Suppressor macrophage treated with lipopolysaccharide for 1 hour (primary cell): ENCODE measurements at regions not wholly inside any gene's neighbourhood (a gene's known extent, or its start where the extent isn't known, plus 50 kb on each side); places are given as distances from the start of the nearest gene placed in this dataset.

ENCODE experiments used
- DNase-seq, 3 donors: peaks; one replicate each; pipeline ENCODE4 v3.0.0-alpha.2; 2020 to 2022

DNA sequence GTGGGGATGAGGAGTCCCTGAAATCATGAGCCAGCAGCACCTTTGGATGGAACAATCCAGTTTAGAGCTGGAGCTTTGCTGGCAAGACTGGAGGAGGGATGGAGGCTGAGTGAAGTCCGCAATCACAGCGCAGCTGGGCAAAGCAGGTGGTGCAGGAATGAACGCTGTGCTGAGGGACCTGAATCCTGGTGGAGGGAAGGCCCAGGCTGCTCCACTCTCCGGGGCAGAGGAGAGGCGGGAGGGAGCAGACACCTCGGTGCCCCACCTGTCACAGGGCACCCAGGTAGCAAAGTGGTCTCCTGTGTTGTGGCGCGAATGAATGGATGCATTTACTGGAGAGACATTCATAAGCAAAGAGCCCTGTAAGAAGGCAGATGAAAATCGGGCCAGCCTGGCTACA lies 124.8 kb upstream of the ANO1 start:
- DNase-seq: no peak

DNA sequence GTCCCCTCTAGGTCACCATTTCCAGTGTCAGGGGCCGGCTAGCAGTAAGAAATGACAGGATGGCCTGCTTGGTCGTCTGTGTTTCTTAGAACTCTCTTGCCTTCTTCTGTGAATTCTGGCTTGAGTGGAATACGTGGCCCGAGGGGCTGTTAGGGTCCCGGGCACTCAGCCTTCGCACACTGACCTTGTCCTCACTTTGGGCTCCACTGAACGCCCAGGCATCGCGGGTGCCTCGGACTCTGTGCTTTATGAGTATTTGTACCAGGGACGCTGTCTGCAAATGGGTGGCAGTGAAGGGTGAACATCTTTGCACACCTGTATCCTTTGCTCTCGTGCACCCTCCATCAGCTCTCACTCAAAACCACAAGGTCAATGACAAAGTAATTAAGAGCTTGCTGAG lies 123.4 kb upstream of the ANO1 start:
- no peak for DNase-seq

DNA sequence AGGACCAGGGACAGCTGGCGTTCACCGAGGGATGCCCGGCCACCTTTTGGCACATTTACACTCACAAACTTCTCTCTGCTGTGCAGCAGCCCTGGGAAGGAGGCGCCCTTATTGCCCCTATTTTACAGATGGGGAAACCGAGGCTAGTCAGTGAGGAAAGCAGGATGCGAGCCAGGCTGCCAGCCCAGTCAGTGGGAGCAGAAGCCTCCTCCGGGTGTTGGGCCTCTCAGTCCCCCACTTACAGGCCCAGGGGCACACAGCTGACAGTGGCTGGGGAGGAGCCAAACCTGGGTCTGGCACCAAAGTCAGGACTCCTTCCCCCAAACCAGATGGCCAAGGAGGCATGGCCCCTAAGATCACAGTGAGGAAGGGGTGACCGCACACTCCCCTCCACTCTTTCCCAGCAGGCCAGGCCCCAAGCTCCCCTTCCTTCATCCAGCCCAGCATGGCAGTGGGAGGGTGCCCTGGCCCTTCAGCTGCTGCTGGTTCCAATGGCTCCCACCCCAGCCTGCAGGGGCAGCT lies 121.4 kb upstream of the ANO1 start:
- DNase-seq: no peak

DNA sequence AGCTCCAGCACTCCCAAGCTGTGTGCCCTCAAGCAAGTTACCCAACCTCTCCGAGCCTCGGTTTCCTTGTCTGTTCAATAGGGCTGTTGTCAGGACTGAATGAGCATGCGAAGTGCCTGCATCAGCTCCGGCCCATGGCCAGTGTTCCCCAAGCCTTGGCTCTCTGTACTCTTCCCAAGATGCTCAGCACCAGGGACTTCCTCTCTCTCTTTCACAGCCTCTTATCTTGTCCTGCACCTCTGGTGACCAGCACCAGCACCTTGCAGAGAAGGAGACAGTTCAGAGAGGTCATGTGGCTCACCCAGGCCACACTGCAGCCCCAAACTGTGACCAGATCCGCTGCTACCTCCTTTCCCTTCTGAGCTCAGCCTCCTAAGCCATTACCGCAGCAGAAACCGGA lies 120.3 kb upstream of the ANO1 start:
- no peak for DNase-seq

DNA sequence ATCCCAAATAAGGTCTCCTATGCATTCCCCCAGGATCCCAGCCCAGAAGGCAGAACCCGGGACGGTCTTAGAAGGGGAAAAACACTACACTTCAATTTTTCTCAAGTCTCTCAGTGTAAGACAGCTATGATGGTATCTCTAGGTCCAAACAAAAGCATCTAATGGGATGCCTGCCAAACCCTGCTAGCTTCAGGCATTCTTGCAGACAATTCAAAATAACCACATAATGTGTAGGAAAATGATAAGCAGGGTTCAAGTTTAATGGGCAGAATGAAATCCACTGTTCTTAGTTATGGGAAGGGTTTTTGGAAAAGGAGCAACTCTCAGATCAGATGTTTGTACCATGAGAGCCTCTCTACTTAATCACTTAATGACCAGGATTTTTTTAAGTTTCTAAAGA lies 119.8 kb upstream of the ANO1 start:
- DNase-seq: no peak

DNA sequence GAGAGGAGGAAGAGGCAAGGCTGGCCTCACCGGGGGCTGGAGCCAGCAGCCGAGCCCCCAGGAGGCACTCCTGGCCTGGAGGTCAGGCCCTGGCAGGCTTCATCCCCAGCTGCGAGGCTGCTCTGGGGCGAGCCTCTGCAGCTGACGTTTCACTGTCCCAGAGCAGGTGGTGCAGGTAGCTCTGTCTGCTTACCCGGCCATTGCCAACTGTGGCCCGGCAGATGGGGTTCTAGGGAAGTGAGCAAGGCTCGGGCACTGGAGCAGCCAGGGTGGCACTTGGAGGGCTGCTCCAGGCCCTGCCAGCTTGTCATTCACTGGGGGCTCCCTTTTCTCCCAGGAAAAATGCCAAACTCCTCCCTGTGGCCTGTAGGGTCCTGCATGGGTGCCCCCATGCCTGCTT lies 118.7 kb upstream of the ANO1 start:
- DNase-seq: no peak

DNA sequence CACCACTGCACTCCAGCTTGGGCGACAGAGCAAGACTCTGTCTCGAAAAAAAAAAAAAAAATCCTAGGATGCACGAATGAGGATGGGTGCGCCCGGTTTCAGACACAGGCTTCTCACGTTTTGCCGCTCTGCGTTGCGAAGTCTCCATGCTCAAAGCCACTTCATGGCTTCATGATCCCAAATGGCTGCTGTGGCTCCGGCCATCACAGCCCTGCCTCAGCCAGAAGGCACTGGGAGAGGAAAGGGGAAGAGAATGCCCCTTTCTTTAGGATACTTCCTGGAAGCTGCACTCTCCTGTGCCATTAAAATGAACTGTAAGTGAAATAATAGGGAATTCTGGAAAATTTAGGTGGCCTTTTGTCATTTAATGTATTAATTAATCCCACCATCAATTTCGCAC lies 116.4 kb upstream of the ANO1 start:
- no peak for DNase-seq

DNA sequence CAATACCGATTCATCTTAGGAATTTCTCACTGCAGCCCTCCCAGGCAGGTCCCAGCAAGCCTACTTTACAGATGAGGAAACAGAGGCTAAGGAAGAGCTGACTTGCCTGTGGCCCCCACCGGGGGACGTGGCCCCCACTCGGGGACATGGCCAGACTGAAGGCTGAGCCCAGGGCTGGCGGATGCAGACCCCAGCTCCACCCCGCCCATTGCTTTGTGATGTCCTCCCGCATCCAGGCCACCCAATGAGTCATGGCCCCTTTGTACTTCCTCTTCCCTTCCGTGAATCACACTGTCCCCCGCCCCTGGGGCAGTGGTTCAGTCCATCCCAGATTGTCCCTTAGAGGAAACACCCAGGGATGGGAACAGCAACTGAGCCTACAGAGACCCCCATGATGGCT lies 116.0 kb upstream of the ANO1 start:
- peak; percentile 63 to 76 (median 68) for DNase-seq

DNA sequence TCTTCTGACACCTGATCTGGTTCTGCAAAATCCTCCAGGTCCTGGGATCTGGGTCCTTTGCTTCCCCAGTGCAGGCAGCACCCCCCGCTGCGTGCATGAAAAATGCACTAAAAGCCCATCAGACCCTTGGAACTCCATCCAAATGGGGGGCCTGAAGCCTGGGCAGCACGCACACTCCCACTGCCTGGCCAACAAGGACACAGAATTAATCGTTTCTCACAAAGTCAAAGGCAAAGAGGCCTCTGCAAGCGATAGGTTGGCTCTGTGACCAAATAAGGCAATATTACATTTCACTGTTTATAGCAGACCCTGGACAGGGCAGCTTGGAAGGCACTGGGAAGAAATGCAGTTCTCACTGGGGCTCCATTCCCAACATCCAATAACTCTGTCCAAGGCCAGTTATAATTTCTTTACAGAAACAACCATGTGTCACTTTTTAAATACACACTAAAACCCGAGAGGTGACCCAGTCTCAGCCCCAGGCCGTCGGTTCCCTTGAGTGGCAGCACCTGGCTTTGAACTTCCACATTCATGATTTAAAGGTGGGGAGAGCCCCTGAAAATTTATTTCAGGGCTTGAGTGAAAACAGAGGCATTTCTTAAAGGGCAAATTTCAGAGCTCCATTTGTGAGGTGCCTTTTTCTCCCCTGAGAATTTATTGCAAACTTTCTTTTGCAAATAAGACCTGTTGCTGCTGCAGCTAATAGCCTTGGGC lies 114.4 kb upstream of the ANO1 start:
- no peak for DNase-seq

DNA sequence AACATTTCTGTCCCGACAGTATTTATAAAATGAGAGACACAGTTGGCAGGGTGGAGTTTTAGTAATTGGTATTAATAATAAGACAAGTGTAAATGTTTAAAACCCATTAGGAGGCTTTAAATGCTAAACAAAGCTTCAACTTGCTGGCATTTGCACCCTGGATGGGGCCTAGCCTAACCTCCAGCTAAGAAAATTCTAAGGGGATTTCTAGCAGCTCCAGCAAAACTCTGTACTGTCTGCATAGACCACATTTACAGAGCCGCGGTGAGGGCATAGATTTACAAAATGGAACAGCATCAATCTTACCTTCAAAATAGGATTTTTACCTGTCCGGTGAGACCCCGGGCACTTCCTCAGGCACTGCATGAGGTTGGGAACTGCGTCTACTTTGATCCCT lies 113.9 kb upstream of the ANO1 start:
- no peak for DNase-seq

DNA sequence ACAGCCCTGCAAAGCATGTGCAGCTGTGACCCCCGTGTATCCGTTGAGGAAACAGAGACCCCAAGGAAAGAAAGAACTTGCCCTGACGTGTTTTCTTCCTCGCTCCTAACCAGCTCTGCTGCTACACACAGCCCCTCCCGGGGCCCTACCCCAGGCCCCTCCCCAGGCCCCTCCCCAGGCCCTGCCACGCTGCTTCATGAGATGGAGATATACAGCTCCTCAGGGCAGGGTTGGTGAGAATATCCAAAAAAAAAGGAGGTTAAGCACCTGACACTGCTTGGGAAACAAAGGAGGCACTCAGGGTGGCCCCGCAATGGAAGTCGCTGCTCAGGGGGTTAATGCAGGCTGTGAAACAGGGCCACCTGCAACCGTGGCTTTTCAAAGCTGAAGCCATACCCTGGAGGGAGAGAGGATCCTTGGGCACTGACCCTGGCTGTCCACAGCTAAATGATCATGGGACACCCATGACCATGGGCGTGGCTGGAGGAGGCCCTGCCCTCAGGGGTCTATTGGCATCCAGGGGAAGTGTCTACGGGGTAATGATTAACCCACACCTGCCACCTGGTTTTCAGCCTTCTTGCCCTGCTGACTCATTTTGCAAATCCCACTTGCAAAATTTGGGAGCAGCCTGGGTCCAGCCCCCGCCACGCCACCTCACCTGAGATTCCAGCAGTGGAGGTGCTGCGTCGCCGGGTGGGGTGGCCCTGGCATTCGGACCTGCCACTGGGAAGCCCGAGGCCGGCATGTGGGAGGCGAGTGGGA lies 112.1 kb upstream of the ANO1 start:
- DNase-seq: no peak

DNA sequence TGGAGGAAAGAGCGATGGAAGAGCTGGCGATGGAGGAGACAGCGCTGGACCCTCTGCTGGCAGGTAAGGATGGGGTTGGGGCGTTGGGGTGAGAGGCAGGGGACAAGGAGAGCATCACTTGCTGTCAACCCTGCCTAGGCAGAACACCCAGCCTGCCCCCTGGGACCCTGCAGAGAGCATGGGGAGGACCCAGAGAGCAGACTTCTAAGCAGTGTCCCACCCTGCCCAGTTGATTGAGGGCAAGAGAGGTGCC lies 111.6 kb upstream of the ANO1 start:
- no peak for DNase-seq

DNA sequence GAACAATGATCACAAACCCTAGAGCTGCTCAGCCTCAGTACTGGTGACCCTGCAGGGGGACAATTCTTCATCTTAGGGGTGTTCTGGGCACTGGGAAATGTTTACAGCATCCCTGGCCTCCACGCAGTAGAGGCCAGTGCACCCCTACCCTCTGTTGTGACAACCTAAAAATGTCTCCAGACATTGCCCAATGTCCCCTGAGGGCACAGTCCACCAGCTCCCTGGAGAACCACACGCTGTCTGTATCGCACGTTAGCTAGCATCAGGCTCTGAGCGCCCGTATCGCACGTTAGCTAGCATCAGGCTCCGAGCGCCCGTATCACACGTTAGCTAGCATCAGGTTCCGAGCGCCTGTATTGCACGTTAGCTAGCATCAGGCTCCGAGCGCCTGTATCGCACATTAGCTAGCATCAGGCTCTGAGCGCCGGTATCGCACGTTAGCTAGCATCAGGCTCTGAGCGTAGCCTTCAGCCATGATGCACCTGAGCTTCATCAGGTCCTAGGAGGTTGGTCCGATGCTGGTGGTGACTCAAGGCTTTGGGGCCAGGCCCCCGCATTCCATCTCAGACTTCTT lies 111.1 kb upstream of the ANO1 start:
- no peak for DNase-seq

DNA sequence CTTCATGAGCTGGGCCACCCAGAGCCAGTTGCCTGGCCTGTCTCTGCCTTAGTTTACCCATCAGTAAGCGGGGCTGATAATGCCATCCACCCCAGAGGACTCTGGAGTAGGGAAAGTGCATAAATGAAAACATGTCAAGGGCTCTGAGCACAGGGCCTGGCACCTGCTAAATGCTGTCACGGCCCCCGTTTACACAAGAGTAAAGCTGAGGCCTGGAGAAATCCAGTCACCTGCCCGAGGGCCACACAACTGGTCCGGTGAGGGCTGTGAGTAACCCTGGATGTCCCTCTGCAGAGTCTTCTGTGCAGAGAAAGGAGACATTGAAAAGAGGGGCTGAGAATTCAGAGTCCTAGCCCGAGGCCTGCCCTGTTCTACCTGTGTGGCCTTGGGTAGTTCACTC lies 110.6 kb upstream of the ANO1 start:
- no peak for DNase-seq

DNA sequence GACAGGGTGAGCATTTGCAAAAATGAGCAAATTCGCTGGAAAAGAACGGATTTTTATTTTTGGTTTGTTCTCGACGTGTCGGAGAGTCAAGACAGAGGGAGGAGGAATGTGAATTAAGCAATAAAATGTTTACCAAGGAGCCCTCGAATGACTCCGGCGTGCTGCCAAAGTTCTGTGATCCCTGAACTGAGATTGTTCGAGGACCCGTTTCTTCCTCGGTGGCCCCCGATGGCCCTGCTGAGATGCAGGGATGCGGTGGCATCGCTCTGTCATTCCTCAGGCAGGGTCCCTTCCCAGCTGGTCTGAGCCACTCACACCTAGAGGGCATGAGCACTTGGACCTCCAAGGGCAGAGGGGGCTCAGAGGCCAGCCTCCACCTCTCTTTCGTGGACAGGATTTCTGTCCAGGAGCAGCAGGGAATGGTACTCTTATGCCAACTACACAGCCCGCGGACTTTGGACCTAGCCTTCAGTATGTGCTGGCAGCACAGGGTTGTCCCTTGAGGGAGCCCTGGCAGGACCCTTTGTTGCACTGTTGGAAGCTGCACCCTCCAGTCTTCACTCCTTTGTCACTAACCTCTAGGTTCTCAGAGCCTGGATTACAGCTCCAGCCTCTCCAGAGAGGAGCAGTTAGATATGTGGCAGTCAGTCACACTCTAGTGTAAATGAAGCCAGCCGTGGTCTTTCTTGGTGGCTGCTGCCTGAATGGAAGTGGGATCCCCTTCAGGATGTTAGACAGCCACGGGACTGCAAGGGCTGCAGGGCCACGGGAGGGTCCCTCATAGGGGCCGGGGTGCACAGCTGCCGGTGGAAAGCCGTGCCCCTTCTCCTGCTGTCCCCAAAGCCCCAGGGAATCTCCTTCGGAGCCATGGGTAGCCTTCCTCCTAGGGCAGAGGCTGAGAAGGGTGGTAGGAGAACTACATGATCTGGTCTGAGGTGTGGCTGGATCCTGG lies 109.4 kb upstream of the ANO1 start:
- no peak for DNase-seq

DNA sequence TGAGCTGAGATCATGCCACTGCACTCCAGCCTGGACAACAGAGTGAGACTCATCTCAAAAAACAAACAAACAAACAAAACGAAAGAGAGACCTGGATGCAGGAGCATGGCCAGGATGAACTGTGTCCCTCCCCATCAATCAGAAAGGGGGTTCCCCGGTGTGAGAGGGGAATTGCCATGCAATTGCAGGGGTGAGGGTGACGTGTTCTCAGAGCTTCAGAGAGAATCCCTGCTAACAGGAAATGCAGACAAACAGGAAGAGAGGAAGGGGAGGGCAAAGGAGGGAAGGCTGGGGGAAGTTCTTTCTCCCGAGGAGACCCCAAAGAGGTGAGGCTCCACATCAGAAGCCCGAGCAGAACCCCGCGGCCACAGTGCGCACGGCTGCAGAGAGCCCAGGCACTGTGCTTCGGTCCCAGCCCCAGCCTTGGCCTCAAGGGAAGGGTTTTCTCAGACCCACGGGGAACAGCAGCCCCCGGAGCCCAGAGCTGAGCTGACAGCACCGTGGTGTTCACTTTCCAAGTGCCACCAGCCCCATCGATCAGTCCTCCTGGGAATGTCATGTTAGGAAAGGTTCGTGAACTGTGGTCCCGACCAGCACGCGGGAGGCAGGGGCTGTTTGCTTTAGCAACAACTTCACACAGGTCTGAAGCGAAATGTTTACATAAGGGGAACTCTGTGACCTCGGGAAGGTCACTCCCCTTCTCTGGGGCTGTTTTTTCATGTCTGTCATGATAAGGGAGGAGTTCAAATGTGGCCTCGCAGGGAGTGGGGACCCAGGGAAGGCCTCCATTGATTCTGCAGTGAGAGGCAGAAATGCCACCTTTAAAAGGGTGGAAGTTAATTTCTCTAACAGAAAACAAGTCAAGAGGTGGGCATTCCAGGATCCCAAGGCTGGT lies 108.0 kb upstream of the ANO1 start:
- peak; percentile 27 to 53 (median 53) for DNase-seq

DNA sequence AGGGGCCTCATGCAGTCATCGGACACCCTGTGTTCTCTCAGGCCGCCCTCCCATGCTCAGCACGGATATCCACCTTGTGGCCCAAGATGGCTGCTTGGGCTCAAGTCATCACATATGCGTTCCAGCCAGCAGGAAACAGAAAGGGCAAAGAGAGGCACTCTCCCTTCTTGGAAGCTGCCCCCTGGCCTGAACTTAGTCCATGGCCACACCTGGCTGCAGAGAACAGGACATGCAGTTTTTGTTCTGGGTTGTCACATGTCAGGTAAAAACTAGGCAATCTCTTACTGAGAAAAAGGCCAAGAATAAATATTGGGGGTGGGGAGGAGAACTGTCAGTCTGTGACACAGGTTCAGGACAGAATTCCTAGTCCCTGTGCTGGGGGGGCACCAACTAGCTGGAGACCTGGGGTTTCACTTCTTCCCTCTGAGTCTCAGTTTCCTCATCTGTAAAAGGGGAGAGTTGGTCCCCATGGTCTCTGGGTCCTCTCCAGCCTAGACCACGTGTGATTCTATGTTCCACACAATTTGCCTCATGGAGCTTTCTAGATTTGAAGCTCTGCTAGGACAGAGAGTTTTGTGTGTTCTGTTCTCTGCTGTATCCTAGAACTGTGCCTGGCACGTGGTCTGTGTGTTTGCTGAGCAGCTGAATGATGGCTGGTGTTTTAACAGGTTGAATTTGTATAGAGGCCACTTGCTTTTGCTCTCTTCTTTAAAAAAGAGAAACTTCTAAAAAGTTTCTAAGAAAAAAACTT lies 107.2 kb upstream of the ANO1 start:
- no peak for DNase-seq

DNA sequence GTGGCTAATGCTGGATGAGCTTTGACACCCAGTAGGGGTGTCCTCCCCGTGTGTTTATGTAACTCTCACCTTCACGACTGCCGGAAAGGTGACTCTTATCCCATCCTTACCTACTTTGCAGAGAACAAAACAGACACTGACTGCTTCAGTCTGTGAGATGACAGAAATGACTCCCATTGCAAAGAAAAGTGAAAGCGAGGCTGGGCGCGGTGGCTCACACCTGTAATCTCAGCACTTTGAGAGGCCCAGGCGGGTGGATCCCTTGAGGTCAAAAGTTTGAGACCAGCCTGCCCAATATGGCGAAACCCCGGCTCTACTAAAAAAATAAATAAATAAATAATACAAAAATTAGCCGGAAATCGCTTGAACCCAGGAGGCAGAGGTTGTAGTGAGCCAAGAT lies 106.4 kb upstream of the ANO1 start:
- no peak for DNase-seq

DNA sequence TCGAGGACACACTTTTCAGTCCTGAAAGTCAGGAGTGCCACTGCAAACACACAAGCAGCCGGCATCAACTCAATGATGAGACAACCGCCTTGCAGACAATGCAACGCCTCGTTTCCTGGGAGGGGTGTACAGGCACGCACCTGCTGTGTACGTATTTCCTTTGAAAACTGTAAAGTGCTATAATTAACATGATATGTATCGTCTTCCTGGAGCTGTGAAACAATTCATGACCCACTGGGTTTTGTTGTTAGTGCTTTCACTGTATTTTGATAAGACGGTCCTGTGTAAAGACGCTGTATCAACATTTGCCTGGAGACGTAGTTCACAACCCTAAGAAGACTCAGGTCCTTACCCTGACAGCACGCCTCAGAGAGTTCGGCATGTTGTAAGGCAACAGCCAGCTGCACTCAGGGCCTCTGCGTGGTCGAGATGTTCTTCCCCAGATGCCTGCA lies 105.7 kb upstream of the ANO1 start:
- no peak for DNase-seq

DNA sequence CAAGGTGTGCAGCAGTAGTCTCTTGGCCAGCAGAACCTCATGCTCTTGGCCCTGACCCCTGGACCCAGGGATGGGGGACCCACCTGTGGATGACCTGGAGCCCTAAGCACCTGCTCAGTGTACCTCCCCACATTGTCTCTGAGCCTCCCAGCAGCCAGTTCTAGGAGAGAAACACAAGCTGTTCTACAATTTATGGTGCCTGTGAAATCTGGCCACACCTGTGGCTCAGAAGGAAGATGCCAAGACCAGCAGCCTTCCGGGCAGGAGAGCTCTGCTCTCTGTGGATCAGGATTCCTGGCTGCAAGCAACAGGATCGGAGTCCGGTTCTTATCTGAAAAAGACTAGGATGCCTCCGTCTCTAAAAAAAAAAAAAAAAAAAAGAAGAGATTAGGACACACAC lies 103.6 kb upstream of the ANO1 start:
- no peak for DNase-seq

DNA sequence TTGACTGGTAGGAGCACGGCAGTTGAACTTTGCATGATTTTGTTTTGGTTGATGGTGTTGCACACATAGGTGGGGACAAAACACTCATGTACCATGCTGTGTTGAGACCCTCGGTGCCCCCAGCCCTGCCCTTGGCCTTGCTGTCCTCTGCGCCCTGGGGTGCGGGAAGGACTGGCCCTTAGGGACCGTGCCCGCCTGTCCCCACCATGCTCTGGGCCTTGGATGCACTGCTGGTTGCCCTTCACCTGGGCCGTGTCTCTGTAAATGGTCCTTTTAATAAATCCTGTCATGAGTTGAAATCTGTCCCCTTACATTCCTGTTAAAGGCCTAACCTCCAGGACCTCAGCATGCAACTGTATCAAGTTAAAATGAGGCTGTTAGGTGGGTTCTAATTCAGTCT lies 102.3 kb upstream of the ANO1 start:
- DNase-seq: no peak
